Transverse colon (tissue), 4 donors: ENCODE measurements at regions not wholly inside any gene's neighbourhood (a gene's known extent, or its start where the extent isn't known, plus 50 kb on each side); places are given as distances from the start of the nearest gene placed in this dataset.

Source experiments
- CTCF ChIP-seq, 5 experiments: fragments of 200-600 bp in 3 of 5; fragments of 450-650 bp in 2 of 5; sonication (generic) in 3 of 5; IDR thresholded peaks; 1 replicate in 2 of 5; 2 replicates in 3 of 5; pipeline ENCODE4 v1.5.1; 2016 to 2017; ENCODE audit warnings: antibody characterized with exemption in 5 of 5, inconsistent platforms in 3 of 5, mild to moderate bottlenecking in 2 of 5, moderate library complexity in 1 of 5
- POLR2A ChIP-seq: fragments of 450-650 bp; IDR thresholded peaks from one replicate; pipeline ENCODE4 v1.6.1; 2016; ENCODE audit warnings: antibody characterized with exemption, mild to moderate bottlenecking, moderate library complexity
- POLR2AphosphoS5 ChIP-seq, 3 donors: sonication (generic); formaldehyde crosslinking; IDR thresholded peaks; one replicate each; pipeline ENCODE4 v1.6.1; 2016; ENCODE audit warnings: antibody characterized with exemption in 3 of 3

- TF ChIP-seq CTCF (IDR thresholded peaks at IDR 0.05) (no peak), POLR2A (no peak), POLR2AphosphoS5 (IDR thresholded peaks at IDR 0.05) (no peak)
These were observed 54.9 kb upstream of the TANC2 start for GRCh38 chr17:62911114-62911513.
